ENCODE measurements at regions not wholly inside any gene's neighbourhood (a gene's known extent, or its start where the extent isn't known, plus 50 kb on each side); places are given as distances from the start of the nearest gene placed in this dataset.

GRCh38 chr19:5210556-5210955 is 130.1 kb downstream of the PTPRS start:
- TF ChIP-seq CTCF (IDR thresholded peaks at IDR 0.05) (no peak), POLR2A (IDR thresholded peaks at IDR 0.05) (no peak)
